GM18517 (cell line): ENCODE measurements at regions not wholly inside any gene's neighbourhood (a gene's known extent, or its start where the extent isn't known, plus 50 kb on each side); places are given as distances from the start of the nearest gene placed in this dataset.

Source experiments
- ATAC-seq: cut with Tn5 transposase; IDR thresholded peaks from one replicate; pipeline ENCODE4 v1.9.1; 2021; ENCODE audit warnings: mild to moderate bottlenecking, moderate library complexity; ENCODE audit not compliant: unreplicated experiment

DNA sequence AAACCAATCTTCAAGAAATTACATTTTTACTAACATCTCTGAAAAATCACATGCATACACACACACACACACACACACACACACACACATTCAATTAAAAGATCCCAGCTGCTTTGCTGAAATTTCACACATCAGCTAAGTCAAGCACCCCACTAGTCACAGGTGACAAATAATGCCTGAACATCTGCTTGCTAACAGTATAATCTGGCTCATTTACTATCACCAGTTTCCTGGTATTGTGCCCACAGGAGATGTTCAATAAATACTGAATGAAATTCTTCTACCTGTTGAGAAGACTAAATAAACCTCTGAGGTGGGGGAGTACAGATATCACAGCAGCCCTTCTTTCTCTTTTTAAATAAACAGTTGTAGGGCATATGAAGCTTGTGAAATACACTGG is 994.0 kb downstream of the ARAP2 start:
- no peak for ATAC-seq

GRCh38 chr4:35250761-35251160 is 993.6 kb downstream of the ARAP2 start:
- ATAC-seq = no peak

DNA sequence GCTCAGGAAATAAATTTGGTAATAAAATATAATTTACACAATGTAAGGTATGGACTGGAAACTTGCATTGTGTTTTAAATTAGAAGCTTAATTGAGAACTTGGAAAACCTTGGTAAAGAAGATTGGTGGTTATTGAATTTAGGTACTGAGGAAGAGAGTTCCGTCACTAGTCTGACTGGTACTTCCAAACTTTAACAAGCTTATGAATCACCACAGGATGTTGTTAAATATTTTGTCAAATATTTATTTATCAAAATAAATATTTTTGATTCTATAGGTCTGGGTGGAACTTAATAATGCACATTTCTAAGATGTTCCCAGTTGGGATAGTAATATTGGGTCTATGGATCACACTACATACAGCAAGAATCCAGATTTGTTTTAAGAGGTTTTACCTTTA is 992.2 kb downstream of the ARAP2 start:
- ATAC-seq = no peak

DNA sequence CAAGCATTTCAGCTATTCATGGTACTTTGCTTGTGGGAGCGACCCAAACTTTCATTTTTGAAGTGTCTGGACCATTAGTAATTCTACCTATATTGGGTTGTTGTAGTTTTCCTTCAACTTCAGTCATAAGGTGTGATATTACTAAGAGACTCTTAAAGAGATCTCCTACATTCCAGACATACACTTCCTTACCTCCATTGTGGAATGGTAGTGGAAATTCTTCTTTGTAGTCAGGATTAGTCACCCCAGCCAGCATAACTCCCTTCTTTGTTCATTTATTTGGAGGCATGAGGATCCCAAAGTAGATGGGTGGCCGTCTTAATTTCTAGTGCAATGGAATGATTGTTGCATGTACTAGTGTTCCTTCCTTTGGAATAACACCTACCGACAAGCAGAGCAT is 991.4 kb downstream of the ARAP2 start:
- no peak for ATAC-seq

- no peak for ATAC-seq
Observed at GRCh38 chr4:35253331-35253730, 991.0 kb downstream of the ARAP2 start.

GRCh38 chr4:35286434-35286833 is 957.9 kb downstream of the ARAP2 start:
- no peak for ATAC-seq

DNA sequence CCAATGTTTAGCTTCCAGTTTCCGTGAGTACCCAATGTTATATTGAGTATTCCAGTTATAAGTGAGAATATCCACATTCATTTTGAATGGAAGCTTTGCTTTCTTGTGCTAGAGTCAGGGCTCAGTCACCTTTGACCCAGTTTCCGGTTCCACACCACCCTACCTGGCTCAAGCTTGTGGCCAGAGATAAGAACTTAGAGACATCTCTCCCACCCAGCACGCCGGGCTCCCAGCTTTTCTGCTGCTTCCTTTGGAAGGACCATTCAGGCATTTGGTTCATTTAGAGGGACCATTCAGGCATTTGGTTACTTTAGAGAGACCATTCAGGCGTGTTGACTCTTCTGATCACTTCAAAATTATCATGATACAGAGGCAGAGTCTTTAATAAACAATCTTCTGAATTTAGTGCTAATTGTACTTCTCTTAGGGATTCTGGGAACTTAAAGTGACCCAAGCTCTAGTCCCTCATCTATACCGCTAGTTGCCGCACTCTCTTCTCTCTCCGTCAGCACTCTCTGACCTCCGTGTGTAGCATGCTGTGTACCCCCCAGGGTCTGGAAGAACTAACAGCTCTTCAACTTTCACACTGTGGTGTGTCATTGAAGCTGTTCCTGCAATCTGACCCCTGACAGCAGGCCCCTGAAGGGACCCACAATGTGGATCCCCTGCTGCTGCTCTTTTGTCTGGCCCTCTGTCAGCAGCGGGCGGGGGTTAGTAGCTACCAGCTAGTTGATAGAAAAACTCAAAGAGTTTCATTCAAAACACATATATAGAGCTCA is 943.1 kb downstream of the ARAP2 start:
- ATAC-seq = no peak

DNA sequence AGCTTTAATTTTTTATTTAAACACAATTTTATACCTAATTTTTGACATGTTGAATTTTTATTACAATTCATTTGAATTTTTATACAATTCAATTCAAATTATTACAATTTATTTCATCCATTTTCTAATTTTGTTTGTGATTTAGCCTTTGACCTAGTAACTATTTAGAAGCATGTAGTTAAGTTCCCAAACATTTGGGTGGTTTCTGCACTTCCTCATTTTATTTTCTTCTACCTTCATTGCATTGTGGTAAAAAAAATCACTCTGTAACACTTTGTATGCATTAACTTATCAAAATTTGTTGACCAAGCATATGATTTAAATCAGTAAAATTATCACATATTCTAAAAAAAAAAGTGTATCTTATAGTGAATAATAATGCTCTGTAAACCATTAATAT is 928.9 kb downstream of the ARAP2 start:
- ATAC-seq = no peak

DNA sequence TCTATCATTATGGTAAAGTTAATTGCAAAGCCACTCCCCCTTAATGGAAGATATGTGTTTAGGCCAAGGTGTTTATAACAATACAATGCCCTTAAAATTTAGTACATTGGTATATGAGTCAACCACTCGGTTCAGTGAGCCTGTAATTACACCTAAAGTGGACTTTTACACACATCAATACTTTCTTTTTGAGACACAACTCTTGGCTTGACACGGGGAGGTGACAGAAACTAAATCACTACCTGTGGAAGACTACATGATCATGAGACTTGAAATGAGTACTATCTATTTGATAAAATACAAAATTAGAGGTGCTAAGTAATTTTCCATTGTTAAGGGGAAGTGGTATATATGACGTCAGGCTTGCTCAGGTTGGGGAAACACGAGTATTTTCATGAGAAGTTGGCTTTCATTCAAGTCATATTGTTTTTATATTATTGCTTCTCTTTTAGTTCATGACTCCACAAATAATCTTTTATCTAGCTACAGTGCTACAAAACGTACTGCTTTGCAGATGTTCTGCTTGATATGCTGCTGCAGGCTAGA is 918.3 kb downstream of the ARAP2 start:
- ATAC-seq = no peak

- ATAC-seq = no peak
Observed at GRCh38 chr4:35342833-35343232, 901.5 kb downstream of the ARAP2 start.

DNA sequence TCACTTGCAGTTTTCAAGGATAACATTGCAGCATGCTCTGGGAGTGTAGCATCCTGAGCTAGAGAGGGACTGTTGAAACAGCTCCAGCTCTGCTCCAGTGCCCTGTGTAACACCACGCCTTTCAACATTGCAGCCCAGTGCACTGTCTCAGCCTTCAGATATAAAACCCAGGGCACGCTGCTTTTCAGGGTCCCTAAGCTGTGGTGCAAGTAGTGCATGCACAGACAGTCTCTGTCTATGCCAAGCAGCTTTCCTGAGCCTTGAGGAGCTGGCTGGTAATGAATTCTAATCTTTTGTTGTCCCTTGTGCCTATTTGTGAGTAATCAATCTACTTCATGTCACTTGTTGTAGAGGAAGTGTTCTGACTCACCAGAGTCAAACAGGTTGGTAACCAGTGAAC is 897.0 kb downstream of the ARAP2 start:
- no peak for ATAC-seq

DNA sequence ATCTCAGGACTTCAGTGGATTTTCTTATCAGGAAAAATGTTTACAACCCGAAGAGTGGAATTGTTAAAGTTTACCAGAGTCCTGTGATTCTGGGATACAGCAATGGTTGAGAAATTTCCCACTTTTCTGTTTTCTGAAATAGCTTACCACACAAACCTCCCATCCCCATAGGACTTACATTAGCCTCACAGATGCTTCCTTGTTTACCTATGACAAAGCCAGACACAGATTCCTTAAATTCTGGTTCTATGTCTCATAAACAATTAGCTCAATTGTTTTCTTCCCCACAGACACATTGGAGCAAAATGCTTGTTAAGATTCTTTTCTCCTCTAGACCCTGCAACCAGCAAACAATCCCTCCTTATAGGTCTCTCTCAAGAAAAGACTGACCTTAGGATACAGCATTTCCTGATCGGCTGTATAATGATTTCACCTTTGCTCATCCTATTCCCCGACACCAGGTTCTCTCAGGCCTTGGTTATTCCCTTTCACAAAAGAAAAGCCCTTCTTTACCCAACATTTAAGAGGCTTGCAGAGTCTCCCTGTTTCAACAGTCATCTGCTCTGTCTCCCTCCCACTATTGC is 886.2 kb downstream of the ARAP2 start:
- ATAC-seq = no peak

DNA sequence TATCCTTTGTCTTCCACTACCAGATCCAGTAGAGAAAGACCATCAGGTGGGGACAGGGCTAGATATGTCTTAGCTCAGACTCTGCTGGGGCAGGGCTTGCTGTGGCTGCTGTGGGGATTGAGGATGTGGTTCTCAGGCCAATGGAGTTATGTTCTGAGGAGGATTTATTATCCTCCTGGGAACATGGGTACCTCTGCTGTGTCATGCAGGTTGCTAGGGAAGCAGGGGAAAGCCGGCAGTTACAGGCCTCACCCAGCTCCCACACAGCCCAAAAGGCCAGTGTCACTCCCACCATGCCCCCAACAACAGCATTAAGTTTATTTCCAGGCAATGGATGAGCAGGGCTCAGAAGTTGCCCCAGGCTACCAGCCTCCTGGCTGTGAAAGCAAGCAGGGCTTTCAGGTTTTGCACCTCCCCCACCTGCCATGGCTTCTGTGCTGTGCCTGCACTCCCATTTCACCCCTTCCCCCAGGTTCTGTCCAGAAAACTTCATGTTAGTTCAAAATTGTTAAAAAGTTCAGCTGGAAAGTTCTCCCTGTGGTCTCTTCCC is 879.9 kb downstream of the ARAP2 start:
- ATAC-seq = no peak

DNA sequence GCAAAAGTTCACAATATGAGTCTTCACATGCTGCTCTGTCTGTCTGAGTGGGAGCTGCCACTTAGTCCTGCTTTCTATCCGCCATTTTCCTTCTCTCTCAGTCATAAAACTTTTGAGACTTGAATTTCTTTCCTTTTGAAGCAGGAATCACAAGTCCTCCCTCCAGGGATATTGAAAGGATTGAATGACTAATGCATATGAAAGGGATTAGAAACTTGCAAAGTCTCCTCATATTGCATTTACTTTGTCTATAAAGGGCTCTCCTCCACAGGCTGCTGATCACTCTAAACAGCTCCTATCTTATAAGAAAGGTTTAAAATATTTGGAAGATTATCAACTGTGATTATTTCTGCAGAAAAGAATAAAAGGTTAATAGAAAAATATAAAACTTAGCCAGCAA is 879.1 kb downstream of the ARAP2 start:
- no peak for ATAC-seq

DNA sequence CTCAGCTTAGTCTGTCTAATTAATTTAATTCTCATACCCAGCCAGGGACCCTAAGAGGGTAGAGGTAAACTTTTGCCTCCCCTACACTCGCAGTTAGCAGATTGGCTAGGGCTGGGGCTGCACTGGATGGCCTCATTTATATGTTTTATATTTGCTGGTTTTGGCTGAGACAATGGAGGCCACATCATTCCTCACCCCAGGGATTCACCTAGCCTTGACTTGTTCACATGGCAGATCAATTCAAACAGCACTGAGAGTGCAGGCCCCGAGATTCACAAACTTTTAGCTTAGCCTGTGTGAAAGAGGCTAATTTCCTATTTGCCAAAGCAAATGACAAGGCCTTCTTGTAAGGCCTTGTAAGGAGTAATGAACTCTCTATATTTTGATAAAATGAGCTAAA is 844.4 kb downstream of the ARAP2 start:
- ATAC-seq = no peak

GRCh38 chr4:35423104-35423503 is 821.2 kb downstream of the ARAP2 start:
- ATAC-seq = no peak

- ATAC-seq = no peak
Observed at GRCh38 chr4:35447474-35447873, 796.8 kb downstream of the ARAP2 start.

- no peak for ATAC-seq
Observed at GRCh38 chr4:35459045-35459444, 785.3 kb downstream of the ARAP2 start.

GRCh38 chr4:35461931-35462659 is 782.2 kb downstream of the ARAP2 start:
- ATAC-seq = no peak

DNA sequence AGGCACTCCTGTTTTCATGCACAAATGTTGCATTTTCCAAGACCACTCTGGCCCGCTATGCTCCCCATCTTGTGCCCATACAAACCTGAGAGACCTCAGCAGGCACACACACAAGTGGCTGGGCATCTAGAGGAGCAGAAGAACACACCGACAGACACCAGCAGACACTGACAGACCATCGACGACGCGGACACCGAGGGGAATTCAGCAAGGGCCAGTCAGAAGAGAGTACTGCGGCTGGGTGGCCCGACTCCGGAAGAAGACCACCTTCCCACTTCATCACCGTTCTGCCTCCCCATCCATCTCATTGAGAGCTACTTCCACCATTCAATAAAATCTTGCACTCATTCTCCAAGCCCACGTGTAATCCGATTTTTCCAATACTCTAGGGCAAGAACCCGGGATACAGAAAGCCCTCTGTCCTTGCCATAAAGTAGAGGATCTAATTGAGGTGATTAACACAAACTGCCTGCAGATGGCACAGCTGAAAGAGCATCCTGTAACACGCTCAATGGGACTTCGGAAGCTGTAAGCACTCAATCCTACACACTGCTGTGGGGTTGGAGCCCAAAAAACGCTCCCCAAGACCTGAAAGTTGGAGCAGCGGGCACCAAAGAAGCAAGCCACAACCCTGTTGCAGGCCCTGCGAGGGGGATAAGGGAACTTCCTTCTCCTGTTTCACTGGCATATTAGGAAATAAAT is 780.9 kb downstream of the ARAP2 start:
- ATAC-seq = no peak

DNA sequence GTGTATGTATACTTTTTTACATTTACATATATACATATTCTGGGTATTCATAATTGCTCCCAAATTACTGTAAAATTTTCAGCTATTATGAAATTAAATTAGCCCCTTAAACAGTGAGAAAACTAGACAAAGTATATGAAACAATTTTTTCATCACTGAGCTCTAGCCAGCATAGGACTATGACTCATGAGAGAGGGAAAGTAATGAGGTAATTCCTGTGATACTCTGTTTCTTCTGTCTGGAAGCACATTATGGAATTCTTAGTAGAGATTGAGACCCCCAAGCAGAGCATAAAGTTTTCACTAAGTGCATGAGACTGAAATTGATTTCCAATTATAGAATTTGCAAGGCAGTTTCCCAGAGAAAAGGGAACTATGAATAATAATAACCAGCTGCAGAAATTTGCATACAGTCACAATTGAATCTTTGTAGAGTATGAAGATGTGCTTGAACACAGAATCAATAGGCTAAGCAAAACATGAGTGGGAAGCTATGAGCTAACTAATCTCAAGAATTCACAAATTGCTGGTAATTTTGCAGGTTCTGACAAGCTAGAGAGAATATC is 779.3 kb downstream of the ARAP2 start:
- ATAC-seq = no peak
